ENCODE measurements at regions not wholly inside any gene's neighbourhood (a gene's known extent, or its start where the extent isn't known, plus 50 kb on each side); places are given as distances from the start of the nearest gene placed in this dataset.
"Not testable (repeated sequence)": the region's sequence is repeated elsewhere in the genome, so short reads cannot be mapped to it uniquely, and the experiment has no call there.

DNA sequence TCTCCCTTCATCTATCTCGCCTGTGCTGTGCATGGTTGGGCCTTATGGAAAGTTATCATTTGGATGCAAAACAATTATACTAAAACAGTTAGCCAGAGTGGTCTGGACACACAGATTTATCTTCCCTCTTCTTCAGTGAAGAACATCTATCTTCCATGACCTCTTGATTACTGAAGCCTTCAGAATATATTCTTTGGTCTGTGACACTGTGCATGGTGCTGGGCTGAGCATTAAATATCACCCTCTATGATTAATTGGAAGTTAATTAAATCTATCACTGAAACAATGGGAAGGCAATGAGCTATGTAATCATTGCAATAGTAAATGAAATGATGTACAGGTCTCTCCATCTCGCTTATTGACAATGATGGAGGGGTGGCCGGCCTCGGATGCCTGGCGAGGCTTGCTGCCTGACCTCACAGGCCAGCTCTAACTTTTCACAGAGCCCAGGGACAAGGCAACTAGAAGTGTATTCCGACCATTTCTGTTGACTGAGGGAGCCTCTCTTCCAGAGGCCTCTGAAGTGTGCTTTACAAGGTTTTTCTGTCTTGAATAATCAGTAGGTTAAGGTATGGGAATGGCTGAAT is 186.6 kb downstream of the NKX6-1 start:
- no peak overlapping the region for H2AFZ ChIP-seq (ENCODE audit: low read depth, low read length, severe bottlenecking)
- H3K9me2 ChIP-seq (replicated peaks; ENCODE audit: insufficient read depth, low read length) = no peaks in the 10 kb centered on the region
- no peaks in the 10 kb centered on the region for H3K79me2 ChIP-seq (ENCODE audit: insufficient read depth, low read length)
- H3K4me2 ChIP-seq (ENCODE audit: low read depth, low read length, poor library complexity, severe bottlenecking) = no peak overlapping the region
- no peaks in the 10 kb centered on the region for H3K36me3 ChIP-seq (ENCODE audit: low read length)
- no peak overlapping the region for H3K4me3 ChIP-seq (ENCODE audit: insufficient read depth, low read length, poor library complexity, severe bottlenecking)
- no peak overlapping the region for H3K27ac ChIP-seq (ENCODE audit: low read depth, low read length)
- no peak overlapping the region for H3K9ac ChIP-seq (ENCODE audit: low read length)
- H4K20me1 ChIP-seq (ENCODE audit: low read depth, low read length) = no peaks in the 10 kb centered on the region
- no peaks in the 10 kb centered on the region for H3K9me3 ChIP-seq (ENCODE audit: insufficient read depth, low read length)
- no peaks in the 10 kb centered on the region for H3F3A ChIP-seq (ENCODE audit: insufficient read depth)
- no peaks in the 10 kb centered on the region for H3K27me3 ChIP-seq (ENCODE audit: low read length)
- no peak for TF ChIP-seq EZH2phosphoT487 (conservative IDR thresholded peaks at IDR 0.05; ENCODE audit: low read length)
- TF ChIP-seq, protein P1, sequence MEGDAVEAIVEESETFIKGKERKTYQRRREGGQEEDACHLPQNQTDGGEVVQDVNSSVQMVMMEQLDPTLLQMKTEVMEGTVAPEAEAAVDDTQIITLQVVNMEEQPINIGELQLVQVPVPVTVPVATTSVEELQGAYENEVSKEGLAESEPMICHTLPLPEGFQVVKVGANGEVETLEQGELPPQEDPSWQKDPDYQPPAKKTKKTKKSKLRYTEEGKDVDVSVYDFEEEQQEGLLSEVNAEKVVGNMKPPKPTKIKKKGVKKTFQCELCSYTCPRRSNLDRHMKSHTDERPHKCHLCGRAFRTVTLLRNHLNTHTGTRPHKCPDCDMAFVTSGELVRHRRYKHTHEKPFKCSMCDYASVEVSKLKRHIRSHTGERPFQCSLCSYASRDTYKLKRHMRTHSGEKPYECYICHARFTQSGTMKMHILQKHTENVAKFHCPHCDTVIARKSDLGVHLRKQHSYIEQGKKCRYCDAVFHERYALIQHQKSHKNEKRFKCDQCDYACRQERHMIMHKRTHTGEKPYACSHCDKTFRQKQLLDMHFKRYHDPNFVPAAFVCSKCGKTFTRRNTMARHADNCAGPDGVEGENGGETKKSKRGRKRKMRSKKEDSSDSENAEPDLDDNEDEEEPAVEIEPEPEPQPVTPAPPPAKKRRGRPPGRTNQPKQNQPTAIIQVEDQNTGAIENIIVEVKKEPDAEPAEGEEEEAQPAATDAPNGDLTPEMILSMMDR (IDR thresholded peaks at IDR 0.05; ENCODE audit: insufficient read depth, low read length, poor library complexity, severe bottlenecking) = no peak

DNA sequence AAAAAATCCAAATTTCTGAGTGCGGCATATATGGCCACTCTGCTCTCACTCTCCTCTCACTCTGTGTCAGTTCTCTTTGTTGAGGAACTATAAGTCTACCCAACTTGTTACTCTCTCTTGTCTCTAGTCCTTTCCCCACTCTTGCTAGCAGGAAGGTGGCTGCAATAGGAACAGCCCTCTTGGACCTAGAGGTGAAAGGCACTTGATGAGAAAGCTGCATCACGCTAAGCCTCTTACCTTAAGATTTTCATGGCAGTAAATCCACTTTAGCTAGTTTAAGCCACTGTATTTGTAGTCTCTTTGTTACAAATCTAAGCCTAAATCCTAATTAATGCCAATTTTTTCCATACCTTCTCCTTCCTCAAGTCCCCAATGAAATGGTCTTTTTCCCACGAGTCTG is 189.9 kb downstream of the NKX6-1 start:
- Histone ChIP-seq H3K36me3 (ENCODE audit: low read length) (no peaks in the 10 kb centered on the region), H4K20me1 (ENCODE audit: low read depth, low read length) (no peaks in the 10 kb centered on the region), H3F3A (ENCODE audit: insufficient read depth) (no peaks in the 10 kb centered on the region), H3K9ac (ENCODE audit: low read length) (no peak overlapping the region), H2AFZ (ENCODE audit: low read depth, low read length, severe bottlenecking) (no peak overlapping the region), H3K4me3 (ENCODE audit: insufficient read depth, low read length, poor library complexity, severe bottlenecking) (no peak overlapping the region), H3K27me3 (ENCODE audit: low read length) (no peaks in the 10 kb centered on the region), H3K79me2 (ENCODE audit: insufficient read depth, low read length) (no peaks in the 10 kb centered on the region), H3K9me2 (replicated peaks; ENCODE audit: insufficient read depth, low read length) (no peaks in the 10 kb centered on the region), H3K9me3 (ENCODE audit: insufficient read depth, low read length) (no peaks in the 10 kb centered on the region), H3K4me2 (ENCODE audit: low read depth, low read length, poor library complexity, severe bottlenecking) (no peak overlapping the region), H3K27ac (ENCODE audit: low read depth, low read length) (no peak overlapping the region)
- TF ChIP-seq, protein P1 (IDR thresholded peaks at IDR 0.05; ENCODE audit: insufficient read depth, low read length, poor library complexity, severe bottlenecking) = no peak
- no peak for TF ChIP-seq EZH2phosphoT487 (conservative IDR thresholded peaks at IDR 0.05; ENCODE audit: low read length)

DNA sequence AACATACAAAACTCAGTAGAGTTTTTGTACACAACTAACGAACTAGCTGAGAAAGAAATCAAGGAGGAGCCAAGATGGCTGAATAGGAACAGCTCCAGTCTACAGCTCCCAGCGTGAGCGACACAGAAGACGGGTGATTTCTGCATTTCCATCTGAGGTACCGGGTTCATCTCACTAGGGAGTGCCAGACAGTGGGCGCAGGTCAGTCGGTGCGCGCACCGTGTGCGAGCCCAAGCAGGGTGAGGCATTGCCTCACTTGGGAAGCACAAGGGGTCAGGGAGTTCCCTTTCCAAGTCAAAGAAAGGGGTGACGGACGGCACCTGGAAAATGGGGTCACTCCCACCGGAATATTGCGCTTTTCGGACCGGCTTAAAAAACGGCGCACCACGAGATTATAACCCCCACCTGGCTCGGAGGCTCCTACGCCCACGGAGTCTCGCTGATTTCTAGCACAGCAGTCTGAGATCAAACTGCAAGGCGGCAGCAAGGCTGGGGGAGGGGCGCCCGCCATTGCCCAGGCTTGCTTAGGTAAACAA is 200.3 kb downstream of the NKX6-1 start:
- not testable (repeated sequence) for H3K79me2 ChIP-seq (ENCODE audit: insufficient read depth, low read length); H3K9ac ChIP-seq (ENCODE audit: low read length); H3K9me3 ChIP-seq (ENCODE audit: insufficient read depth, low read length); H3K4me2 ChIP-seq (ENCODE audit: low read depth, low read length, poor library complexity, severe bottlenecking); H3K9me2 ChIP-seq (replicated peaks; ENCODE audit: insufficient read depth, low read length); H4K20me1 ChIP-seq (ENCODE audit: low read depth, low read length); H3F3A ChIP-seq (ENCODE audit: insufficient read depth); H3K4me3 ChIP-seq (ENCODE audit: insufficient read depth, low read length, poor library complexity, severe bottlenecking); H2AFZ ChIP-seq (ENCODE audit: low read depth, low read length, severe bottlenecking); H3K36me3 ChIP-seq (ENCODE audit: low read length); H3K27me3 ChIP-seq (ENCODE audit: low read length); H3K27ac ChIP-seq (ENCODE audit: low read depth, low read length)

DNA sequence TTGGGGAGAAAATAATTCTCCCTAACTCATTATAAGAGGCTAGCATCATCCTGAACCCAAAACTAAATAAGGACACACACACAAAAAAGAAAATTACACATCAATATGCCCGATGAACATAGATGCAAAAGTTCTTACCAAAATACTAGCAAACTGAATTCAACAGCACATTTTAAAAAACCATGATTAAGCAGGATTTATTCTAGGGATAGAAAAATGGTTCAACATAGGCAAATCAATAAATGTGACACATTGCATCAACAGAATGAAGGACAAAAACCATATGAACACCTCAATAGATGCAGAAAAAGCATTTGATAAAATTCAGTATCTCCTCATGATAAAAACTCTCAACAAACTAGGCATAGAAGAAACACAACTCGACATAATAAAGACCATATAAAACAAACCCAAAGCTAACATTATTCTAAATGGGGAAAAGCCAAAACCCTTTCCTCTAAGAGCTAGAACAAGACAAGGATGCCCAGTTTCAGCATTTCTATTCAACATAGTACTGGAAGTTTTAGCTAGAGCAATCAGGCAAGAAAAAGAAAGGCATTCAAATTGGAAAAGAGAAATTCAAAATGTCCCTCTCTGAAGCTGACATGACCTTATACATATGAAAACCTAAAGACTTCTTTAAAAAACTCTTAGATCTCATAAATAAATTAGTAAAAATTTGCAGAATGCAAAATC is 200.9 kb downstream of the NKX6-1 start:
- no peak overlapping the region for H3K4me2 ChIP-seq (ENCODE audit: low read depth, low read length, poor library complexity, severe bottlenecking)
- H3K79me2 ChIP-seq (ENCODE audit: insufficient read depth, low read length) = no peaks in the 10 kb centered on the region
- H3K9me3 ChIP-seq (ENCODE audit: insufficient read depth, low read length) = no peaks in the 10 kb centered on the region
- no peaks in the 10 kb centered on the region for H3K9me2 ChIP-seq (replicated peaks; ENCODE audit: insufficient read depth, low read length)
- H3F3A ChIP-seq (ENCODE audit: insufficient read depth) = no peaks in the 10 kb centered on the region
- H4K20me1 ChIP-seq (ENCODE audit: low read depth, low read length) = no peaks in the 10 kb centered on the region
- H3K27me3 ChIP-seq (ENCODE audit: low read length) = no peaks in the 10 kb centered on the region
- no peak overlapping the region for H3K27ac ChIP-seq (ENCODE audit: low read depth, low read length)
- no peak overlapping the region for H2AFZ ChIP-seq (ENCODE audit: low read depth, low read length, severe bottlenecking)
- no peak overlapping the region for H3K4me3 ChIP-seq (ENCODE audit: insufficient read depth, low read length, poor library complexity, severe bottlenecking)
- H3K9ac ChIP-seq (ENCODE audit: low read length) = no peak overlapping the region
- TF ChIP-seq, protein P1 (IDR thresholded peaks at IDR 0.05; ENCODE audit: insufficient read depth, low read length, poor library complexity, severe bottlenecking) = no peak
- TF ChIP-seq EZH2phosphoT487 (conservative IDR thresholded peaks at IDR 0.05; ENCODE audit: low read length) = no peak
- H3K36me3 ChIP-seq (ENCODE audit: low read length) = no peaks in the 10 kb centered on the region

All from SU-DHL-6 (cell line).